H1 (cell line): ENCODE measurements at regions not wholly inside any gene's neighbourhood (a gene's known extent, or its start where the extent isn't known, plus 50 kb on each side); places are given as distances from the start of the nearest gene placed in this dataset.

Experiments used
- CTCF ChIA-PET: fragments of 300-600 bp; sonication (Branson Sonifier 250); formaldehyde crosslinking; loops from one replicate; lab custom pipeline; 2021; ENCODE audit not compliant: partially characterized antibody; lab: Charles Lee
- POLR2A ChIA-PET: fragments of 300-600 bp; sonication (Branson Sonifier 250); formaldehyde crosslinking; loops from one replicate; lab custom pipeline; 2021; ENCODE audit warnings: inconsistent platforms; ENCODE audit not compliant: partially characterized antibody; lab: Charles Lee
- DNase-seq, 2 experiments: peaks; one replicate each; pipeline versions ENCODE4 v3.0.0 to v3.0.0-alpha.2; 2010 to 2022; ENCODE audit warnings: low spot score in 2 of 2, low read depth in 1 of 2, mixed read lengths in 1 of 2
- FAIRE-seq: peaks from 2 replicates; lab custom pipeline; 2011; peaks lifted over from hg19 to GRCh38; lab: Jason Lieb, UNC
- H2AFZ ChIP-seq: 2 replicates; pipeline ENCODE4 v1.8.1; 2012; ENCODE audit warnings: low read length, inconsistent platforms
- H2AK5ac ChIP-seq: 2 replicates; pipeline ENCODE4 v1.6.1; 2013; ENCODE audit warnings: low read depth, low read length
- H2BK120ac ChIP-seq: replicated peaks from 2 replicates; pipeline ENCODE3; 2013; ENCODE audit warnings: low read depth, low read length, inconsistent platforms
- H2BK12ac ChIP-seq: 2 replicates; pipeline ENCODE4 v1.6.1; 2013; ENCODE audit warnings: low read depth, low read length
- H2BK15ac ChIP-seq: 2 replicates; pipeline ENCODE4 v1.6.1; 2013; ENCODE audit warnings: low read length
- H2BK20ac ChIP-seq: 2 replicates; pipeline ENCODE4 v1.6.1; 2013; ENCODE audit warnings: low read length
- H2BK5ac ChIP-seq: 2 replicates; pipeline ENCODE4 v1.6.1; 2013; ENCODE audit warnings: low read depth, low read length
- H3K14ac ChIP-seq: 2 replicates; pipeline ENCODE4 v1.6.1; 2013; ENCODE audit warnings: inconsistent platforms; ENCODE audit not compliant: insufficient read length
- H3K18ac ChIP-seq: 2 replicates; pipeline ENCODE4 v1.6.1; 2013; ENCODE audit warnings: low read length; ENCODE audit errors: extremely low read depth
- H3K23ac ChIP-seq: 2 replicates; pipeline ENCODE4 v1.6.1; 2013; ENCODE audit warnings: inconsistent platforms; ENCODE audit not compliant: insufficient read length
- H3K23me2 ChIP-seq: 2 replicates; pipeline ENCODE4 v1.6.1; 2013; ENCODE audit warnings: low read depth, low read length
- H3K27ac ChIP-seq: 2 replicates; pipeline ENCODE4 v1.6.1; 2011; ENCODE audit warnings: low read depth, low read length, inconsistent platforms
- H3K27me3 ChIP-seq, 4 experiments: replicated peaks in 1 of 4; 1 replicate in 1 of 4; 2 replicates in 3 of 4; pipeline versions ENCODE4 v1.6.1 to v1.8.1; 2011 to 2013; ENCODE audit warnings: low read length in 3 of 4, mild to moderate bottlenecking in 3 of 4, inconsistent platforms in 2 of 4, mixed read lengths in 2 of 4, moderate library complexity in 1 of 4; ENCODE audit not compliant: control insufficient read depth in 3 of 4, insufficient read depth in 3 of 4; ENCODE audit errors: extremely low read depth in 1 of 4
- H3K36me3 ChIP-seq, 4 experiments: 2 replicates each; pipeline versions ENCODE4 v1.6.1 to v1.8.1; 2011 to 2013; ENCODE audit warnings: mild to moderate bottlenecking in 4 of 4, low read length in 3 of 4, moderate library complexity in 2 of 4, control low read depth in 1 of 4, inconsistent platforms in 1 of 4; ENCODE audit not compliant: insufficient read depth in 4 of 4, control insufficient read depth in 2 of 4
- H3K4ac ChIP-seq: replicated peaks from 2 replicates; pipeline ENCODE3; 2013; ENCODE audit warnings: low read length, low read depth, mixed read lengths, inconsistent platforms; ENCODE audit not compliant: insufficient read length
- H3K4me1 ChIP-seq, 4 experiments: replicated peaks in 1 of 4; 1 replicate in 1 of 4; 2 replicates in 3 of 4; pipeline versions ENCODE4 v1.6.1 to v1.8.1; 2011 to 2013; ENCODE audit warnings: low read length in 3 of 4, inconsistent platforms in 2 of 4, mixed read lengths in 1 of 4; ENCODE audit not compliant: insufficient read depth in 4 of 4, control insufficient read depth in 3 of 4
- H3K4me2 ChIP-seq, 2 experiments: 2 replicates each; pipeline versions ENCODE4 v1.6.1 to v1.8.1; 2011 to 2013; ENCODE audit warnings: low read depth in 2 of 2, low read length in 2 of 2, control low read depth in 1 of 2, inconsistent platforms in 1 of 2, mild to moderate bottlenecking in 1 of 2; ENCODE audit not compliant: insufficient read depth in 1 of 2
- H3K4me3 ChIP-seq, 4 experiments: fragments of 200-600, 300-600 bp in 1 of 4; sonication (generic), shearing (Covaris generic), sonication (Bioruptor Twin) in 1 of 4; 2 replicates each; pipeline versions ENCODE4 v1.5.1 to v1.8.1; 2011 to 2016; ENCODE audit warnings: low read length in 4 of 4, low read depth in 3 of 4, control low read depth in 2 of 4, inconsistent platforms in 2 of 4, mild to moderate bottlenecking in 2 of 4, mixed read lengths in 1 of 4, moderate library complexity in 1 of 4; ENCODE audit not compliant: insufficient read depth in 2 of 4; ENCODE audit errors: extremely low read depth in 1 of 4
- H3K56ac ChIP-seq: replicated peaks from 2 replicates; pipeline ENCODE3; 2013; ENCODE audit warnings: low read depth, mild to moderate bottlenecking, mixed read lengths, low read length, inconsistent platforms; ENCODE audit not compliant: insufficient read length
- H3K79me1 ChIP-seq: 2 replicates; pipeline ENCODE4 v1.6.1; 2013; ENCODE audit warnings: low read depth, low read length, control low read depth
- H3K79me2 ChIP-seq, 2 experiments: 2 replicates each; pipeline versions ENCODE4 v1.6.1 to v1.8.1; 2012 to 2013; ENCODE audit warnings: low read length in 2 of 2, mild to moderate bottlenecking in 2 of 2, inconsistent platforms in 1 of 2; ENCODE audit not compliant: insufficient read depth in 2 of 2, control insufficient read depth in 1 of 2
- H3K9ac ChIP-seq, 4 experiments: replicated peaks in 1 of 4; 1 replicate in 1 of 4; 2 replicates in 3 of 4; pipeline versions ENCODE4 v1.6.1 to v1.8.1; 2011 to 2013; ENCODE audit warnings: low read depth in 3 of 4, low read length in 3 of 4, control low read depth in 2 of 4, mild to moderate bottlenecking in 2 of 4, moderate library complexity in 2 of 4, inconsistent platforms in 1 of 4; ENCODE audit errors: extremely low read depth in 1 of 4
- H3K9me3 ChIP-seq, 2 experiments: 2 replicates each; pipeline versions ENCODE4 v1.6.1 to v1.8.1; 2012 to 2013; ENCODE audit warnings: mild to moderate bottlenecking in 2 of 2, moderate library complexity in 2 of 2, control low read depth in 1 of 2, inconsistent platforms in 1 of 2, low read depth in 1 of 2, low read length in 1 of 2, mixed read lengths in 1 of 2; ENCODE audit not compliant: insufficient read depth in 2 of 2
- H4K20me1 ChIP-seq, 2 experiments: replicated peaks in 1 of 2; 2 replicates each; pipeline versions ENCODE3 to v1.8.1; 2011 to 2013; ENCODE audit warnings: inconsistent platforms in 2 of 2, low read length in 2 of 2, mild to moderate bottlenecking in 1 of 2; ENCODE audit not compliant: insufficient read depth in 2 of 2, control insufficient read depth in 1 of 2
- H4K5ac ChIP-seq: 2 replicates; pipeline ENCODE4 v1.6.1; 2013; ENCODE audit warnings: low read length, low read depth, mixed read lengths, inconsistent platforms; ENCODE audit not compliant: insufficient read length
- H4K8ac ChIP-seq: 2 replicates; pipeline ENCODE4 v1.8.0; 2013; ENCODE audit warnings: mild to moderate bottlenecking, moderate library complexity, low read length, inconsistent platforms; ENCODE audit not compliant: insufficient read depth; ENCODE audit errors: extremely low read depth
- H4K91ac ChIP-seq: replicated peaks from 2 replicates; pipeline ENCODE3; 2013; ENCODE audit warnings: low read length, mixed read lengths, inconsistent platforms; ENCODE audit not compliant: insufficient read length
- CEBPB ChIP-seq: IDR thresholded peaks from 2 replicates; pipeline ENCODE4 v1.6.1; 2012; ENCODE audit warnings: low read depth, low read length
- CREB1 ChIP-seq: IDR thresholded peaks from 2 replicates; pipeline ENCODE4 v1.6.1; 2012; ENCODE audit warnings: inconsistent platforms
- HDAC2 ChIP-seq, 2 experiments: fragments of 300-600 bp in 1 of 2; sonication (generic) in 1 of 2; IDR thresholded peaks; 2 replicates each; pipeline ENCODE4 v1.6.1; 2011 to 2012; ENCODE audit warnings: low read depth in 2 of 2, low read length in 2 of 2, mild to moderate bottlenecking in 2 of 2, moderate library complexity in 2 of 2, borderline replicate concordance in 1 of 2, inconsistent platforms in 1 of 2
- JUN ChIP-seq: IDR thresholded peaks from 2 replicates; pipeline ENCODE4 v1.6.1; 2011; ENCODE audit warnings: low read depth, mild to moderate bottlenecking, improper control_type of control experiment, low read length
- POU5F1 ChIP-seq: IDR thresholded peaks from 2 replicates; pipeline ENCODE4 v1.6.1; 2011; ENCODE audit warnings: low read depth, mild to moderate bottlenecking, low read length, moderate library complexity
- TEAD4 ChIP-seq: IDR thresholded peaks from 2 replicates; pipeline ENCODE4 v1.6.1; 2012; ENCODE audit warnings: low read depth, low read length, inconsistent platforms, mixed read lengths
- WGBS, 2 experiments: shearing (Covaris generic) in 1 of 2; methylation state at CpG; one replicate each; pipeline versions ENCODE4 v1.1.6 to v1.1.7; 2013 to 2015; ENCODE audit warnings: low lambda C conversion rate in 2 of 2, mixed read lengths in 2 of 2, inconsistent platforms in 1 of 2, low coverage in 1 of 2, missing lambda C conversion rate in 1 of 2; ENCODE audit not compliant: insufficient replicate concordance in 2 of 2, insufficient coverage in 1 of 2, insufficient read length in 1 of 2; ENCODE audit errors: extremely low coverage in 1 of 2, missing lambda C conversion rate in 1 of 2; 5-methylcytosine and 5-hydroxymethylcytosine counted together

DNA sequence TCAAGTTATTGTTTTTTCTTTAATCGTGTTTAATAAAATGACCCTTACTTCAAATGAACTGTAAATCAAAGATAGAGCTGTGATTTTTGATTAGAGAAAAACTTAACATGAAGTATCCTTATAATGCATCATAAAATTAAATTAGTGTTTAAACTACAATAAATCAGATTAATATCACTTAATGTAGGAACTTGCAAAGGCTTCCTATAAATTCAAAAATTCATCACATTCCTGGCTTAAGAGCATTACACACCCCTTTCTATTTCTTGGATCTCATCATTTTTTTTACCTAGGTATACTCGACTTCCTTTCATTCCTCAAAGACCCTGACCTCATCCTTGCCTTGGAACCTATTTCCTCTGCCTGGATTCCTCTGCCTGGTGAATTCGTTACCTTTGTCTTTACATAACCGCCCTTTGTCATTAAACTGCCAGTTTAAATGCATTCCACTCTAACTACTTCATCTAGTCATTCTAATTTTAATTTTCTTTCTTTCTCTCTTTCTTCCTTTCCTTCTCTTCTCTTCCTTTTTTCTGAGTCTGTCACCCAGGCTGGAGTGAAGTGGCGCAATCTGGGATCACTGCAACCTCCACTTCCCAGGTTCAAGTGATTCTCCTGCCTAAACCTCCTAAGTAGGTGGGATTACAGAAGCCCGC lies 1244.5 kb downstream of the OTOL1 start:
- H2AK5ac ChIP-seq: peak overlapping the region; percentile 61; the same call in 1 of the 2 replicates
- H3K56ac ChIP-seq: no peak overlapping the region
- H2AFZ ChIP-seq: no peak overlapping the region
- no peak overlapping the region for H3K4ac ChIP-seq
- WGBS, 2 experiments: 24% methylated on average over 6 of the region's 6 CpGs; no CpG with 5 or more reads in 1 of the 2 experiments
- peak overlapping the region in 1 of 4 experiments; percentile 33; a peak in 1 of 8 replicates for H3K4me3 ChIP-seq
- ChIA-PET CTCF (interaction anchor here (1.8 kb wide), 1 partner anchor 30 kb away, joined by 3 read pairs; no protein-coding TSS in a partner anchor), POLR2A (no interaction called here)
- H3K9ac ChIP-seq: no peak overlapping the region
- H3K9me3 ChIP-seq: 0 out of 4 replicates have a peak, but pooled peaks cover 0 to 3% of the 10 kb centered on the region in 2 experiments
- no peak overlapping the region for H2BK20ac ChIP-seq
- H2BK15ac ChIP-seq: no peak overlapping the region
- H4K91ac ChIP-seq: no peak overlapping the region
- no peaks in the 10 kb centered on the region for H3K79me2 ChIP-seq
- H4K8ac ChIP-seq: no peak overlapping the region
- H4K5ac ChIP-seq: peak overlapping the region; percentile 81
- peak; percentile 39 for FAIRE-seq
- H3K4me1 ChIP-seq: peaks cover 0 to 6% (median 1%) of the 10 kb centered on the region in 4 experiments; a peak in 3 of 7 replicates
- peak overlapping the region; percentile 93; the same call in 1 of the 2 replicates for H2BK12ac ChIP-seq
- H3K23ac ChIP-seq: no peak overlapping the region
- no peaks in the 10 kb centered on the region for H3K23me2 ChIP-seq
- H3K14ac ChIP-seq: no peak overlapping the region
- peak overlapping the region; percentile 94 for H2BK5ac ChIP-seq
- H3K36me3 ChIP-seq: peaks cover 0 to 3% (median 0%) of the 10 kb centered on the region in 4 experiments; a peak in 1 of 8 replicates
- no peak overlapping the region for H2BK120ac ChIP-seq
- no peak overlapping the region for H3K27ac ChIP-seq
- peak overlapping the region in 1 of 2 experiments; percentile 18; a peak in 2 of 4 replicates for H3K4me2 ChIP-seq
- H3K18ac ChIP-seq: no peak overlapping the region
- no peaks in the 10 kb centered on the region for H4K20me1 ChIP-seq
- no peaks in the 10 kb centered on the region for H3K27me3 ChIP-seq
- no peaks in the 10 kb centered on the region for H3K79me1 ChIP-seq
- DNase-seq: peak in 1 of 2 experiments; percentile 67
- TF ChIP-seq CREB1 (no peak), CEBPB (peak; percentile 90), JUN (peak; percentile 96), HDAC2 (IDR thresholded peaks at IDR 0.05; ENCODE audit: borderline replicate concordance in 1 of 2, low read depth in 2 of 2, low read length in 2 of 2) (peak in 1 of 2 experiments; percentile 42; a peak in 1 of 4 replicates), POU5F1 (0 out of 2 replicates have a peak, but pooled peaks have one; percentile 48), TEAD4 (peak; percentile 71)
